ENCODE measurements at regions not wholly inside any gene's neighbourhood (a gene's known extent, or its start where the extent isn't known, plus 50 kb on each side); places are given as distances from the start of the nearest gene placed in this dataset.

GRCh38 chr6:49332781-49333180 is 130.3 kb downstream of the MMUT start:
- Histone ChIP-seq H3K9ac (ENCODE audit: insufficient read depth, low read depth, low read length) (no peak overlapping the region), H3K9me3 (ENCODE audit: low read length) (no peaks in the 10 kb centered on the region), H4K20me1 (ENCODE audit: insufficient read depth, low read length) (no peaks in the 10 kb centered on the region), H3K4me3 (replicated peaks in 1 of 3; ENCODE audit: insufficient read depth in 1 of 3, low read depth in 2 of 3, low read length in 3 of 3) (no peak overlapping the region), H3K4me2 (ENCODE audit: low read depth, low read length) (no peak overlapping the region), H3K27ac (ENCODE audit: extremely low read length, insufficient read depth, low read length) (no peak overlapping the region), H3K27me3 (ENCODE audit: control insufficient read depth in 1 of 2, insufficient read depth in 2 of 2, low read length in 2 of 2) (no peaks in the 10 kb centered on the region), H3K4me1 (ENCODE audit: insufficient read depth, low read length) (no peaks in the 10 kb centered on the region), H2AFZ (ENCODE audit: low read length) (no peak overlapping the region), H3K79me2 (ENCODE audit: insufficient read depth, low read length) (no peaks in the 10 kb centered on the region), H3K36me3 (replicated peaks in 1 of 2; ENCODE audit: control insufficient read depth in 1 of 2, insufficient read depth in 2 of 2, low read length in 2 of 2) (no peaks in the 10 kb centered on the region)
- intact Hi-C loops (cut with micrococcal nuclease; ENCODE audit: unreplicated experiment) (no loop called here), in situ Hi-C loops (cut with HindIII; ENCODE audit: extremely low pct_ligation_motif_present, low pct_unique_long_range_greater_than_20kb) (no loop called here)
- DNase-seq (ENCODE audit: low spot score): no peak
- 0% methylated on average over 1 of the region's 1 CpG for WGBS (ENCODE audit: low lambda C conversion rate)
- ChIA-PET CTCF (ENCODE audit: low intra/inter-chr PET ratio, low total read pairs) (no interaction called here), POLR2A (no interaction called here)
- BruUV-seq (replicated peaks): no TSS peak
- no peak for ATAC-seq
- FAIRE-seq: no peak
- TF ChIP-seq AHR (CRISPR knock-in tag; IDR thresholded peaks at IDR 0.05) (no peak), ZNF343 (CRISPR knock-in tag; IDR thresholded peaks at IDR 0.05) (no peak)

- ATAC-seq (no peak), FAIRE-seq (no peak), DNase-seq (ENCODE audit: low spot score) (no peak)
- ChIA-PET CTCF (ENCODE audit: low intra/inter-chr PET ratio, low total read pairs) (no interaction called here), POLR2A (no interaction called here)
- H3K9ac ChIP-seq (ENCODE audit: insufficient read depth, low read depth, low read length): no peak overlapping the region
- no peak overlapping the region for H2AFZ ChIP-seq (ENCODE audit: low read length)
- WGBS (ENCODE audit: low lambda C conversion rate): 0% methylated on average over 3 of the region's 3 CpGs
- in situ Hi-C loops (cut with HindIII; ENCODE audit: extremely low pct_ligation_motif_present, low pct_unique_long_range_greater_than_20kb): no loop called here
- no TSS peak for BruUV-seq (replicated peaks)
- H3K9me3 ChIP-seq (ENCODE audit: low read length): no peaks in the 10 kb centered on the region
- no peaks in the 10 kb centered on the region for H3K4me1 ChIP-seq (ENCODE audit: insufficient read depth, low read length)
- no peak overlapping the region for H3K4me3 ChIP-seq (replicated peaks in 1 of 3; ENCODE audit: insufficient read depth in 1 of 3, low read depth in 2 of 3, low read length in 3 of 3)
- 0 out of 5 replicates have a peak, but pooled peaks cover 0 to 1% of the 10 kb centered on the region in 2 experiments for H3K27me3 ChIP-seq (ENCODE audit: control insufficient read depth in 1 of 2, insufficient read depth in 2 of 2, low read length in 2 of 2)
- no peaks in the 10 kb centered on the region for H3K36me3 ChIP-seq (replicated peaks in 1 of 2; ENCODE audit: control insufficient read depth in 1 of 2, insufficient read depth in 2 of 2, low read length in 2 of 2)
- no peak overlapping the region for H3K4me2 ChIP-seq (ENCODE audit: low read depth, low read length)
- intact Hi-C loops (cut with micrococcal nuclease; ENCODE audit: unreplicated experiment): no loop called here
- no peaks in the 10 kb centered on the region for H3K79me2 ChIP-seq (ENCODE audit: insufficient read depth, low read length)
- no peaks in the 10 kb centered on the region for H4K20me1 ChIP-seq (ENCODE audit: insufficient read depth, low read length)
- no peak overlapping the region for H3K27ac ChIP-seq (ENCODE audit: extremely low read length, insufficient read depth, low read length)
- TF ChIP-seq ZNF724P (CRISPR knock-in tag; IDR thresholded peaks at IDR 0.05; ENCODE audit: borderline replicate concordance) (no peak), FOXA3 (CRISPR knock-in tag; IDR thresholded peaks at IDR 0.05) (no peak), MED8 (CRISPR knock-in tag; IDR thresholded peaks at IDR 0.05; ENCODE audit: insufficient replicate concordance) (no peak), PITX1 (CRISPR knock-in tag; IDR thresholded peaks at IDR 0.05) (no peak), ZNF749 (CRISPR knock-in tag; IDR thresholded peaks at IDR 0.05; ENCODE audit: borderline replicate concordance) (no peak), MYC (CRISPR knock-in tag; IDR thresholded peaks at IDR 0.05; ENCODE audit: borderline replicate concordance) (no peak), CSRNP1 (CRISPR knock-in tag; IDR thresholded peaks at IDR 0.05) (no peak), TFAP4 (IDR thresholded peaks at IDR 0.05; ENCODE audit: borderline replicate concordance, low read depth) (no peak), RERE (CRISPR knock-in tag; IDR thresholded peaks at IDR 0.05; ENCODE audit: low read depth) (no peak), JARID2 (CRISPR knock-in tag; IDR thresholded peaks at IDR 0.05; ENCODE audit: insufficient replicate concordance) (no peak)
Measured at GRCh38 chr6:49329186-49329585, 133.9 kb downstream of the MMUT start.
